ENCODE measurements at regions not wholly inside any gene's neighbourhood (a gene's known extent, or its start where the extent isn't known, plus 50 kb on each side); places are given as distances from the start of the nearest gene placed in this dataset.

- TF ChIP-seq, protein P1, sequence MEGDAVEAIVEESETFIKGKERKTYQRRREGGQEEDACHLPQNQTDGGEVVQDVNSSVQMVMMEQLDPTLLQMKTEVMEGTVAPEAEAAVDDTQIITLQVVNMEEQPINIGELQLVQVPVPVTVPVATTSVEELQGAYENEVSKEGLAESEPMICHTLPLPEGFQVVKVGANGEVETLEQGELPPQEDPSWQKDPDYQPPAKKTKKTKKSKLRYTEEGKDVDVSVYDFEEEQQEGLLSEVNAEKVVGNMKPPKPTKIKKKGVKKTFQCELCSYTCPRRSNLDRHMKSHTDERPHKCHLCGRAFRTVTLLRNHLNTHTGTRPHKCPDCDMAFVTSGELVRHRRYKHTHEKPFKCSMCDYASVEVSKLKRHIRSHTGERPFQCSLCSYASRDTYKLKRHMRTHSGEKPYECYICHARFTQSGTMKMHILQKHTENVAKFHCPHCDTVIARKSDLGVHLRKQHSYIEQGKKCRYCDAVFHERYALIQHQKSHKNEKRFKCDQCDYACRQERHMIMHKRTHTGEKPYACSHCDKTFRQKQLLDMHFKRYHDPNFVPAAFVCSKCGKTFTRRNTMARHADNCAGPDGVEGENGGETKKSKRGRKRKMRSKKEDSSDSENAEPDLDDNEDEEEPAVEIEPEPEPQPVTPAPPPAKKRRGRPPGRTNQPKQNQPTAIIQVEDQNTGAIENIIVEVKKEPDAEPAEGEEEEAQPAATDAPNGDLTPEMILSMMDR (conservative IDR thresholded peaks at IDR 0.05; ENCODE audit: low read depth, low read length) = no peak
- TF ChIP-seq EZH2 (IDR thresholded peaks at IDR 0.05; ENCODE audit: low read length, unreplicated experiment) = no peak
Observed at GRCh38 chr4:119980456-119980855, 86.2 kb downstream of the MAD2L1 start.
